ENCODE measurements at regions not wholly inside any gene's neighbourhood (a gene's known extent, or its start where the extent isn't known, plus 50 kb on each side); places are given as distances from the start of the nearest gene placed in this dataset.

DNA sequence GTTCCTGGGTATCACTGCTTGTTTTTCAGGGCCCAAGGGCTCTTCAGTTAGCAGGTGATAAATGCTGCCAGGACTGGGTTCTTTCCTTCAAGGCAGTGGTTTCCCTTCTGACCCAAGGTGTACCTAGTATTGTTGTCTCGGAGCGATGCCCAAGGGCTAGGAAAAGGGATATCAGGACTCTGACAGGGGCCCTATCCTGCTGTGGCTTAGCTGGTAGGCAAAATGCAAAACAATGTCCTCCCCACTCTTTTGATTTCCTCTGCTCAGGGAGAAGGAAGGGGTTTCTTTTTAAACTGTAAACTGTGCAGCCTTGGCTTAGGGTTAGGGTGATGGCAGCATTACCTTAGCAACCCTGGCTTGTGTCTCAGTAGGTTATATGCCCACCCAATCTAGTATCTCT lies 508.8 kb upstream of the CTNND2 start:
- Histone ChIP-seq H2BK20ac (ENCODE audit: low read length) (0 out of 2 replicates have a peak overlapping the region, but pooled peaks have one; percentile 67), H4K91ac (replicated peaks; ENCODE audit: insufficient read length, low read length) (peak overlapping the region; percentile 12), H3K23ac (ENCODE audit: insufficient read length) (no peak overlapping the region), H2AFZ (ENCODE audit: low read length) (peak overlapping the region; percentile 77; the same call in 1 of the 2 replicates), H3K36me3 (ENCODE audit: control insufficient read depth in 2 of 4, insufficient read depth in 4 of 4, low read length in 3 of 4) (no peaks in the 10 kb centered on the region), H2BK15ac (ENCODE audit: low read length) (no peak overlapping the region), H2AK5ac (ENCODE audit: low read depth, low read length) (no peak overlapping the region), H3K9me3 (ENCODE audit: insufficient read depth in 2 of 2, low read depth in 1 of 2, low read length in 1 of 2) (no peaks in the 10 kb centered on the region), H2BK12ac (ENCODE audit: low read depth, low read length) (peak overlapping the region; percentile 56; the same call in 1 of the 2 replicates), H2BK5ac (ENCODE audit: low read depth, low read length) (peak overlapping the region; percentile 54; the same call in 1 of the 2 replicates), H3K14ac (ENCODE audit: insufficient read length) (no peak overlapping the region), H3K4me2 (ENCODE audit: insufficient read depth in 1 of 2, low read depth in 2 of 2, low read length in 2 of 2) (peak overlapping the region in 1 of 2 experiments; percentile 31; a peak in 1 of 4 replicates), H3K79me1 (ENCODE audit: low read depth, low read length) (no peaks in the 10 kb centered on the region), H3K27me3 (replicated peaks in 1 of 4; ENCODE audit: control insufficient read depth in 3 of 4, extremely low read depth in 1 of 4, insufficient read depth in 3 of 4, low read length in 3 of 4) (no peaks in the 10 kb centered on the region), H3K23me2 (ENCODE audit: low read depth, low read length) (no peaks in the 10 kb centered on the region), H3K9ac (replicated peaks in 1 of 4; ENCODE audit: extremely low read depth in 1 of 4, low read depth in 3 of 4, low read length in 3 of 4) (no peak overlapping the region), H3K56ac (replicated peaks; ENCODE audit: insufficient read length, low read depth, low read length) (no peak overlapping the region), H3K79me2 (ENCODE audit: control insufficient read depth in 1 of 2, insufficient read depth in 2 of 2, low read length in 2 of 2) (no peaks in the 10 kb centered on the region), H3K27ac (ENCODE audit: low read depth, low read length) (no peak overlapping the region), H2BK120ac (replicated peaks; ENCODE audit: low read depth, low read length) (no peak overlapping the region), H4K5ac (ENCODE audit: insufficient read length, low read depth, low read length) (no peak overlapping the region), H3K4me3 (ENCODE audit: extremely low read depth in 1 of 4, insufficient read depth in 2 of 4, low read depth in 3 of 4, low read length in 4 of 4) (no peak overlapping the region), H3K4ac (replicated peaks; ENCODE audit: insufficient read length, low read depth, low read length) (no peak overlapping the region), H3K4me1 (replicated peaks in 1 of 4; ENCODE audit: control insufficient read depth in 3 of 4, insufficient read depth in 4 of 4, low read length in 3 of 4) (peaks cover 1 to 7% (median 5%) of the 10 kb centered on the region in 4 experiments; a peak in 3 of 7 replicates), H4K20me1 (replicated peaks in 1 of 2; ENCODE audit: control insufficient read depth in 1 of 2, insufficient read depth in 2 of 2, low read length in 2 of 2) (no peaks in the 10 kb centered on the region), H4K8ac (ENCODE audit: extremely low read depth, insufficient read depth, low read length) (peak overlapping the region; percentile 6; the same call in 1 of the 2 replicates), H3K18ac (ENCODE audit: extremely low read depth, low read length) (peak overlapping the region; percentile 20; the same call in 1 of the 2 replicates)
- ChIA-PET POLR2A (ENCODE audit: partially characterized antibody) (no interaction called here), CTCF (ENCODE audit: partially characterized antibody) (interaction anchor here (0.6 kb wide), 1 partner anchor 155 kb away, joined by 3 read pairs; no protein-coding TSS in a partner anchor)
- DNase-seq (ENCODE audit: low read depth in 1 of 2, low spot score in 2 of 2) = no peak
- 93% methylated on average over 2 of the region's 2 CpGs; no CpG with 5 or more reads in 1 of the 2 experiments for WGBS, 2 experiments (ENCODE audit: extremely low coverage in 1 of 2, insufficient coverage in 1 of 2, insufficient read length in 1 of 2, insufficient replicate concordance in 2 of 2, low coverage in 1 of 2, low lambda C conversion rate in 2 of 2, missing lambda C conversion rate in 1 of 2)
- FAIRE-seq = peak; percentile 7
- TF ChIP-seq EZH2 (IDR thresholded peaks at IDR 0.05; ENCODE audit: low read depth, low read length, severe bottlenecking) (no peak), ZNF274 (IDR thresholded peaks at IDR 0.05; ENCODE audit: borderline replicate concordance, extremely low read depth, low read length) (no peak), CHD1 (IDR thresholded peaks at IDR 0.05; ENCODE audit: low read depth, low read length) (no peak), SRF (IDR thresholded peaks at IDR 0.05; ENCODE audit: low read depth, low read length) (no peak), CBX8 (IDR thresholded peaks at IDR 0.05; ENCODE audit: borderline replicate concordance, low read depth, low read length) (no peak), PHF8 (conservative IDR thresholded peaks at IDR 0.05; ENCODE audit: low read depth, low read length) (no peak), SIRT6 (IDR thresholded peaks at IDR 0.05; ENCODE audit: low read length) (no peak), FOSL1 (IDR thresholded peaks at IDR 0.05; ENCODE audit: insufficient read depth, low read depth, low read length) (no peak), JUN (IDR thresholded peaks at IDR 0.05; ENCODE audit: low read depth, low read length) (no peak), ASH2L (IDR thresholded peaks at IDR 0.05; ENCODE audit: low read length) (no peak), SP2 (IDR thresholded peaks at IDR 0.05; ENCODE audit: low read length) (no peak), SIN3A (conservative IDR thresholded peaks at IDR 0.05 in 1 of 2, IDR thresholded peaks at IDR 0.05 in 1 of 2; ENCODE audit: low read depth in 1 of 2, low read length in 2 of 2) (no peak)
- TF ChIP-seq, protein P1, sequence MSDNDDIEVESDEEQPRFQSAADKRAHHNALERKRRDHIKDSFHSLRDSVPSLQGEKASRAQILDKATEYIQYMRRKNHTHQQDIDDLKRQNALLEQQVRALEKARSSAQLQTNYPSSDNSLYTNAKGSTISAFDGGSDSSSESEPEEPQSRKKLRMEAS (IDR thresholded peaks at IDR 0.05) = no peak
- TF ChIP-seq, protein P2, sequence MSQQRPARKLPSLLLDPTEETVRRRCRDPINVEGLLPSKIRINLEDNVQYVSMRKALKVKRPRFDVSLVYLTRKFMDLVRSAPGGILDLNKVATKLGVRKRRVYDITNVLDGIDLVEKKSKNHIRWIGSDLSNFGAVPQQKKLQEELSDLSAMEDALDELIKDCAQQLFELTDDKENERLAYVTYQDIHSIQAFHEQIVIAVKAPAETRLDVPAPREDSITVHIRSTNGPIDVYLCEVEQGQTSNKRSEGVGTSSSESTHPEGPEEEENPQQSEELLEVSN (IDR thresholded peaks at IDR 0.05) = no peak

Measured in H1 (cell line).